Panc1 (cell line): ENCODE measurements at regions not wholly inside any gene's neighbourhood (a gene's known extent, or its start where the extent isn't known, plus 50 kb on each side); places are given as distances from the start of the nearest gene placed in this dataset.

Experiments
- ATAC-seq: fragments of 200-7000 bp; cut with Tn5 transposase; 2 replicates; pipeline ENCODE4 v1.9.1; 2020; ENCODE audit warnings: mild to moderate bottlenecking, moderate library complexity
- BruUV-seq: library from RNA; stranded (reverse); fragments of 400-500 nt; replicated peaks from 2 replicates; lab custom pipeline; 2021; lab: Mats Ljungman, UMichigan
- CTCF ChIA-PET: fragments of 300-600 bp; sonication (Branson Sonifier 250); formaldehyde crosslinking; loops from one replicate; lab custom pipeline; 2022; ENCODE audit warnings: antibody characterized with exemption; lab: Charles Lee
- POLR2A ChIA-PET: fragments of 300-600 bp; sonication (Branson Sonifier 250); formaldehyde crosslinking; loops from one replicate; lab custom pipeline; 2022; ENCODE audit warnings: antibody characterized with exemption; lab: Charles Lee
- DNase-seq: peaks from one replicate; pipeline ENCODE4 v3.0.0-alpha.2; 2010; ENCODE audit warnings: low read depth, low spot score
- H3K27ac ChIP-seq: 2 replicates; pipeline ENCODE4 v1.5.1; 2011; ENCODE audit warnings: mild to moderate bottlenecking, low read length, inconsistent platforms
- H3K27me3 ChIP-seq: fragments of 200-500 bp; sonication (Bioruptor generic); 2 replicates; pipeline ENCODE4 v1.6.0; 2014; ENCODE audit warnings: low read length, inconsistent platforms; ENCODE audit not compliant: control insufficient read depth, insufficient read depth
- H3K36me3 ChIP-seq: fragments of 200-500 bp; sonication (Bioruptor generic); 2 replicates; pipeline ENCODE4 v1.5.1; 2014; ENCODE audit warnings: inconsistent platforms, mild to moderate bottlenecking, low read length, moderate library complexity; ENCODE audit not compliant: control insufficient read depth, insufficient read depth
- H3K4me1 ChIP-seq: 2 replicates; pipeline ENCODE4 v1.5.1; 2011; ENCODE audit warnings: inconsistent platforms, mild to moderate bottlenecking, low read length, moderate library complexity; ENCODE audit not compliant: control insufficient read depth, insufficient read depth
- H3K4me3 ChIP-seq, 2 experiments: 2 replicates each; pipeline ENCODE4 v1.5.1; 2011 to 2012; ENCODE audit warnings: low read depth in 2 of 2, low read length in 2 of 2, mild to moderate bottlenecking in 2 of 2, inconsistent platforms in 1 of 2, moderate library complexity in 1 of 2
- H3K9me3 ChIP-seq: fragments of 200-500 bp; sonication (Bioruptor generic); 2 replicates; pipeline ENCODE4 v1.5.1; 2014; ENCODE audit warnings: low read depth, mild to moderate bottlenecking, inconsistent platforms, low read length, moderate library complexity; ENCODE audit not compliant: control insufficient read depth, insufficient read depth
- CTCF ChIP-seq: fragments of 450-650 bp; IDR thresholded peaks from 2 replicates; pipeline ENCODE4 v1.5.1; 2017; ENCODE audit warnings: mild to moderate bottlenecking
- POLR2AphosphoS5 ChIP-seq: IDR thresholded peaks from 2 replicates; pipeline ENCODE4 v1.6.1; 2012; ENCODE audit warnings: mild to moderate bottlenecking, low read depth, low read length, moderate library complexity
- REST ChIP-seq, 2 experiments: IDR thresholded peaks; 2 replicates each; pipeline ENCODE4 v1.6.1; 2011 to 2012; ENCODE audit warnings: low read depth in 2 of 2, control low read depth in 1 of 2, low read length in 1 of 2, mild to moderate bottlenecking in 1 of 2, moderate library complexity in 1 of 2; ENCODE audit not compliant: insufficient read depth in 1 of 2
- SIN3A ChIP-seq: IDR thresholded peaks from 2 replicates; pipeline ENCODE4 v1.6.1; 2012; ENCODE audit warnings: low read depth, mild to moderate bottlenecking, low read length, moderate library complexity, borderline replicate concordance; ENCODE audit not compliant: insufficient read depth
- TCF7L2 ChIP-seq: IDR thresholded peaks from 2 replicates; pipeline ENCODE4 v1.6.1; 2011; ENCODE audit warnings: mild to moderate bottlenecking, low read depth, low read length, inconsistent platforms
- in situ Hi-C: cut with HindIII; loops from 2 replicates; pipeline ENCODE4 v1.10.0; 2016; ENCODE audit warnings: low sequenced_read_pairs, low pct_unique_long_range_greater_than_20kb
- intact Hi-C: fragments of 100-400 bp; cut with micrococcal nuclease; formaldehyde crosslinking; loops from one replicate; pipeline ENCODE4 v1.10.0; 2022; ENCODE audit not compliant: unreplicated experiment

GRCh38 chr7:13042605-13043236, 355.3 kb downstream of the ARL4A start:
- CTCF ChIA-PET: no interaction called here
- BruUV-seq: no TSS peak
- POLR2A ChIA-PET: interaction anchor here (0.7 kb wide), 1 partner anchor 458 kb away, joined by 3 read pairs; no protein-coding TSS in a partner anchor
- ATAC-seq (no peak; the same call in 1 of the 2 replicates), DNase-seq (peak; percentile 22)
- in situ Hi-C loops (no loop called here), intact Hi-C loops (no loop called here)
- Histone ChIP-seq H3K27ac (no peak overlapping the region), H3K9me3 (no peaks in the 10 kb centered on the region), H3K4me1 (no peaks in the 10 kb centered on the region), H3K36me3 (no peaks in the 10 kb centered on the region), H3K27me3 (no peaks in the 10 kb centered on the region), H3K4me3 (no peak overlapping the region)
- TF ChIP-seq TCF7L2: no peak
- TF ChIP-seq SIN3A: no peak
- TF ChIP-seq POLR2AphosphoS5: no peak
- no peak for TF ChIP-seq REST (IDR thresholded peaks at IDR 0.05; ENCODE audit: insufficient read depth in 1 of 2, low read depth in 2 of 2, low read length in 1 of 2)
- TF ChIP-seq CTCF: no peak

GRCh38 chr7:13044309-13044708, 356.9 kb downstream of the ARL4A start:
- Histone ChIP-seq H3K9me3 (no peaks in the 10 kb centered on the region), H3K27ac (no peak overlapping the region), H3K4me1 (no peaks in the 10 kb centered on the region), H3K27me3 (no peaks in the 10 kb centered on the region), H3K4me3 (no peak overlapping the region), H3K36me3 (no peaks in the 10 kb centered on the region)
- DNase-seq: no peak
- BruUV-seq: no TSS peak
- ChIA-PET CTCF (no interaction called here), POLR2A (no interaction called here)
- intact Hi-C loops: no loop called here
- no peak for TF ChIP-seq SIN3A
- TF ChIP-seq REST (IDR thresholded peaks at IDR 0.05; ENCODE audit: insufficient read depth in 1 of 2, low read depth in 2 of 2, low read length in 1 of 2): no peak
- TF ChIP-seq CTCF: no peak
- TF ChIP-seq TCF7L2: no peak
- TF ChIP-seq POLR2AphosphoS5: no peak
- no peak for ATAC-seq
- in situ Hi-C loops: no loop called here
